NCI-H2227 treated with DMSO at 0.1 percent for 48 hours (cell line): ENCODE measurements at regions not wholly inside any gene's neighbourhood (a gene's known extent, or its start where the extent isn't known, plus 50 kb on each side); places are given as distances from the start of the nearest gene placed in this dataset.
"Not testable (repeated sequence)": the region's sequence is repeated elsewhere in the genome, so short reads cannot be mapped to it uniquely, and the experiment has no call there.

Experiments
- DNase-seq: peaks from one replicate; lab custom pipeline; 2025; lab: John Stamatoyannopoulos, UW

DNA sequence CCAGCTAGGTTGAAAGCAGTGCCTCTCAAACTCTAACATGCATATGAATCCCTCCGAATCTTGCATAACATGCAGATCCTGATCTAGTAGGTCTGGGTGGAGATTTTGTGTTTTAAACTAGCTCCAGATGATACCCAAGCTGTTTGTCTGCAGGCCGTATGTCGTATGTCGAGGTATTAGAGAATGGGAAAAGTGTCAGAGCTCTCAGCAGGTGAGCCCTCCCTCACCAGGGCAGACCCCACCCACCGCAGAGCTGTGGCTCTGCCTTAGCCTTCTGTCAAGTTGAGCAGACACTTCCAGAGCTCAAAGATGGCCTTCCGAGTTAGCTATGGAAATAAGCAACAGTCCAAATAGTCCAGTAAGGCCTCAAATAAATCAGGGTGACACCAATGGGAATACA, 83.2 kb upstream of the MAP3K1 start:
- DNase-seq = no peak

DNA sequence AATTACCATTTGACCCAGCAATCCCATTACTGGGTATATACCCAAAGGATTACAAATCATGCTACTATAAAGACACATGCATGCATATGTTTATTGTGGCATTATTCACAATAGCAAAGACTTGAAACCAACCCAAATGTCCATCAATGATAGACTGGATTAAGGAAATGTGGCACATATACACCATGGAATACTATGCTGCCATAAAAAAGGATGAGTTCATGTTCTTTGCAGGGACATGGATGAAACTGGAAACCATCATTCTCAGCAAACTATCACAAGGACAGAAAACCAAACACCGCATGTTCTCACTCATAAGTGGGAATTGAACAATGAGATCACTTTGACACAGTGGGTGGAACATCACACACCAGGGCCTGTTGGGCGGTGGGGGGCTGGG, 83.9 kb upstream of the MAP3K1 start:
- DNase-seq = not testable (repeated sequence)

GRCh38 chr5:56729488-56729887, 85.9 kb upstream of the MAP3K1 start:
- DNase-seq = no peak

DNA sequence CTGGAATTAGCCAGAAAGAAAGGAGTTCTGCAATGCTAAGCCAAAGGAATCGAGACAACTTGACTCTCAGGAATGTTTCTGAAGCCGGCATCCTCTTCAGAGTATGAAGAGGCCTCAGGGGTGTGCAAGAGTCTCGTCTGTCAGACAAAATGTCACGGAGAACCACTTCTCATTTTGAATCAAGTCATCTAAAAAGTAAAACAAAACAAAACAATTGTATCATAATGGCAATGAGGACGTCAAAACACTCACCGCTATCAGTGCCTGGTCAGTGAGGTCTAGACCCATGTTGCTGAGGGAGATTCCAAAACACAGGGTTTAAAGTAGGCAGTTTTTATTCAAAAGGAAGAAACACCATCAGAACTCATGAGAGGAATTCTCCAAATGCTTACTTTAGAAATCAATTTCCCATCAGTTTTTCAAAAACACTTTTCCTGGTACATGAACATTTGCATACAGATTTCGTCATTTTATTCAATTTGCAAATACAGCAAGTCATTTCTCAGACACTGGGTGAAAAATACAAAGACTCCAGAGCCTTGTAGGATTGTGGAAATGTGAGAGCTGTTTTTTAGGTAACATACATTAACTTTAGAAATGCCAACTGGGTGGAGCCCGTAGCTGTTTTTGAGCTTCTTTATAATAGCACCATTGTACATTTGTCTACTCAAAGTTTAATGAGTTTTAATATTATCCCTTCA, 89.5 kb upstream of the MAP3K1 start:
- DNase-seq = no peak

GRCh38 chr5:56724857-56725256, 90.5 kb upstream of the MAP3K1 start:
- DNase-seq = not testable (repeated sequence)

DNA sequence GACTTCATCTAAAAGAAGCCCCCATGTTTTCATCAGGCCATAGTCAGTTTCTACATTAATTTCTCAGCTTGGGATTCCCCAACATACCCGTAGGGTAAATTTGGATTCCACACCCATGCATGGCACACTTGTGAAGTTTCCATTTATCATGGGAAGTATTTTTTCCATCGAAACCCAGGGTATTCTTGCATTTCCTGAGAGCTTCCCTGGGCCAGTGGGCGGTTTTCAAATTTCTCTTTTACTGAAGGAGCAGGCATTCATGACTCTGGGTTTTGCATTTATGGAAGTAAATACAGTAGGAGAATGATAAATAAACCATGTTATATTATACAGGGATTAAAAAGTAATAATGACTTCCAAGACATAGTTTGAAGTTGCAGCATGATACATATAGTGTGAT, 93.0 kb upstream of the MAP3K1 start:
- no peak for DNase-seq

- no peak for DNase-seq
Measured at GRCh38 chr5:56717253-56717987, 97.9 kb upstream of the MAP3K1 start.

DNA sequence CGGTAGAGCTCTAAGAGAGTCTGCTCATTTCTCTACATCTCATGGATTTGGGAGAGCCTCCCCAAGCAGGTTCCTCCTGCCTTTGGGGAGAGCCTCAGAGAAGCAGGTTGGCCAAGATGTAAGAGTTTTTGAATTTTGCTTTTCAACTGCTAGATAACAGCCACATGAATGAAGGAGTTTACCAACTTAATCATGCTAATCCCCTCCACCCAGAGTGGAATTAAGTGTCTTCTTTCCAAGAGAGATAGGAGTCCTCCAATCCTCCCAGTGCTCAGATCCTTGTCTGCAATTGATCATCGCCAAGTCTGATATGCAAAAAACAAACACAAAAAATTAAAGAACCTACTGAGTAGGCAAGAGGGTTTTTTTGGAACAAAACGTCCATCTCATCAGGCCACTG, 99.4 kb upstream of the MAP3K1 start:
- no peak for DNase-seq

- no peak for DNase-seq
Measured at GRCh38 chr5:56712895-56713591, 102.3 kb upstream of the MAP3K1 start.

- no peak for DNase-seq
Measured at GRCh38 chr5:56710826-56711590, 104.3 kb upstream of the MAP3K1 start.

DNA sequence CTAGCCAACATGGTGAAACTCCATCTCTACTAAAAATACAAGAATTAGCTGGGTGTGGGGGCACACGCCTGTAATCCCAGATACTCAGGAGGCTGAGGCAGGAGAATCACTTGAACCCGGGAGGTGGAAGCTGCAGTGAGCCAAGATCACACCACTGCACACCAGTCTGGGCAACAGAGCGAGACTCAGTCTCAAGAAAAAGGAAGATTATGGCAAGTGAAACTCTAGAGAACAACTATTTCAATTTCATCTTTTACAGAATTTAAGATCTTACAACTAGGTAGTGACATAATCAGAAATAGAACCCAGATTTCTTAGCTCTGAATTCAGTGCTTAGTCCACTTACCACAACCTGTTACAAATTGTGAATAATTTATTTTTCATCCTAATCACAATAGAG, 108.8 kb upstream of the MAP3K1 start:
- no peak for DNase-seq

DNA sequence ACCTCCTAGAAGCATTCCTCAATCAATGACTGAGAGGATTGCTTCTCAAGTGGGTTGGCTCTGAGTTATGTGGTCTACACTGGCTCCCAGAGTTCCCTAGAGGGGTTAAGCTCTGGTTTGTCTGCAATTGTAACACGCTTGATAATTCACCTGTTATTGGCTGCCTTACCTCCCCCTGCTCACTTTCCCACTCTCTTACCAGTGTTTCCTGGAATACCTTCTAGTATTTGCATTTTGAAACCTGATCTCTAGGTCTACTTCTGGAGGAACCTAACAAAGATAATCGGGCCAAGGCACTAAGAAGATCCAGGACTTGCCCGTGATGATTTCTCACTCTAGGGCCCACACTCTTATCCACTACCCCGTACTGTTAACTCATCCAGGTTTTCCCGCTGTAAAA, 110.1 kb upstream of the MAP3K1 start:
- no peak for DNase-seq

DNA sequence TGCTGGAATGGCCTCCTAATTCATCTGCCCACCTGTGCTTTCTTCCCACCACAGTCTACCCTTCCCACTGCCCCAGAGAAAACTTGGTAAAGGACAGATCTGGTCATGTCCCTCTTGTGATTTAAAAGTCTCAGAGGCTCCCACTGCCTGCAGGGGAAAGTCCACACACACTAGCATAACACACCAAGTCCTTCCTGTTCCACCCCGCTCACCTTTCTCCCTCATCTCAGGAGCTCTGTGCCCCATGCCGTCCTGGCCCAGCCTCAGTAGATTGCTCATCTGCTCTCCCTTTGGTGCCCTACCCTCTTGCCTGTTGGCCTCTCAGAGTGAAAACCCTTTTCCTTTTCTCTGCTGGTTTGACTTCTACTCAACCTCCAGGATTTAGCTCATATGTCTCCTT, 111.4 kb upstream of the MAP3K1 start:
- DNase-seq = no peak

DNA sequence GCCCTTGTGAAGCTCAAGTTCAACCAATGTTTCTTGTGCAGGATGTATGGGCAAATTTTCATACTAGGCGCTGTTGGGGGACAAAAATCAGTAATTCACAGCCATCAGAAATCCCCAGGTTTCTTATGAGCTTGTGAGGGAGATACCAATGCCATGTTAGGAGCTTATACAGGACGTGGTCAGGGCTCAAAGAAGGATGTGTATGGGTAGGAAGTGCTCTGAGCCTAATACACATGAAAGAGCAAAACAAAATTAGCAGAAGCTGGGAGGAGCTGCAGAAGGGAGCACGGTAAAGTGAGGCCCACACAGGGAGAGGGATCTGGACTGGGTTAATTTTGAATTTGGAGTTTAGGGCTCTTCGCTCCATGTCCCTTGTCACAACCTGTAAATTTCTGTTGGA, 114.6 kb upstream of the MAP3K1 start:
- no peak for DNase-seq

- DNase-seq = no peak
Measured at GRCh38 chr5:56699538-56699937, 115.8 kb upstream of the MAP3K1 start.

GRCh38 chr5:56698463-56699381, 116.6 kb upstream of the MAP3K1 start:
- no peak for DNase-seq

DNA sequence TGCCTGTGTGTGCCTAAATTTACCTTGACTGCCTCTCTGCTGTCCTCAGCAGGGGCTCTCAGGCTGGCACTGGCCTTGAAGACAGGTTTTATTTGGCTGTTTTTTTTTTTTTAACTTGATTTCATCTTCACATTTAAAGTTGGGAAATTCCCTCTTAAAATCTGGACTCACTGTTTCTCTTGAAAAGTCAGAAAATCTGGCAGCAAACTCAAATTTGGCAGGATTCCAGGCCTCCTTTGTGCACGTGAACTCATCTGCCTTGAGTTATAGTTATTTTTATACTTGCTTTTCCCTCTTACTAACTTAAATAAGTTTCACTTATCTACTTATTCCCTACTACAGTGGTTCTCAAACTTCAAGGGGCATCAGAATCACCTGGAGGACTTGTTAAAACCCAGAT, 118.4 kb upstream of the MAP3K1 start:
- no peak for DNase-seq

DNA sequence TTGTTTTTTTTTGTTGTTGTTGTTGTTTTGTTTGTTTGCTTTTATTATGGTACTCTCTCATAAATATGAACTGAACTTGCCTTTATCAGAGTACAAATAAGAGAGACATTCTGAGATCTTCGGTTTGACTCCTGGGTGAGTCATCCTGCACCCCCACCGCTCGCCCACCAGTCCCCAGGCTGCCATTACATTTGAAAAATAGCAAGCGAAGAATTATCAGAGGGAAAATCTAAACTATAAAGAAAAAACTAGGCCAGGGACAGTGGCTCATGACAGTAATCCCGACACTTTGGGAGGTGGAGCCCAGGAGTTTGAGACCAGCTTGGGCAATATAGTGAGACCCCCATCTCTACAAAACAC, 122.1 kb upstream of the MAP3K1 start:
- DNase-seq = no peak

DNA sequence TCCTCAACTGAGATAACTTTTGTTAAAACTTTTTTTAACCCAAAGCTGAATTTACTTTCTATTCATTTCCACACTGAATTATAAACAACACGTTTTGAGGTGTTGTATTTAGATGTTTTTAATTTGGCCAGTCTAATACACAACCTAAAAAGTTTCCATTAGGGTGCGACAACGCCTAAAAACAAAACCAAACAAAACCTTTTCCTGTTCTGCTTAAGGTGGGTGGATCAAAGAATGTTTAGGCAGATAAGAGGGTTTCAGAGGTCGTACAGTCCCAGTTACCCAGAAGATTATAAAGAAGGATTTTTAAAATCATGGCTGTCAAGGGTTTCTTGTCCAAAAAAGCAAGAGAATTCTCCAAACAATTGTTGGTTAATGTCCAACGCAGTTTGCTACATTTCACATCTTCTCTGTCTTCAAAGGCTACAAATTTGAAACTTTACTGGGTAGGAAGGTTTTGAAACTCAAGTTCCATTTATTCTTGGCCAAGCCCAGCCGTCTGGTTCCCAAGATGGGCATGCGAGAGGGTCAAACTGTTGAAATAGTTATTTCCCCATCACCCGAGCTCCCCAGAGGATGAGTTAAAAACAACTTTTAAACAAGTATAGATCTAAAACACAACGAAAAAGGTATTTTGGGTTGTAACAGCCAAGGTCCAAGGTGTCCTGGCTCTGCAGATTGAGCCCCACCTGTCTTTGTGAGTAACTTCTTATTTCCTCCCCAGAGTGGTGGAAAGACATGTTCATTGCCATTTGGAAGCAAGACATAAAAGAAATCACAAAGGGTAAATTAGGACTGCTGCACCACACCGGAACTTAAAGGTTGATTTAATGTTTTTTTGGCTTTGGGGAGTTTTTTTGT, 122.8 kb upstream of the MAP3K1 start:
- no peak for DNase-seq

- DNase-seq = no peak
Measured at GRCh38 chr5:56688402-56688801, 126.9 kb upstream of the MAP3K1 start.
